ENCODE measurements at regions not wholly inside any gene's neighbourhood (a gene's known extent, or its start where the extent isn't known, plus 50 kb on each side); places are given as distances from the start of the nearest gene placed in this dataset.

GRCh38 chr12:59268295-59268809 lies 327.5 kb upstream of the SLC16A7 start:
- H4K8ac ChIP-seq (replicated peaks; ENCODE audit: insufficient read length, low read depth, low read length) = no peak overlapping the region
- no peak overlapping the region for H3K9ac ChIP-seq (ENCODE audit: extremely low read depth, insufficient read length, low read length)
- DNase-seq = no peak
- Mint-ChIP-seq H3K4me3 (no peak overlapping the region), H3K36me3 (ENCODE audit: insufficient read depth in 1 of 3, low read depth in 3 of 3) (peaks cover 0 to 16% (median 4%) of the 10 kb centered on the region in 3 experiments; a peak in 4 of 7 replicates), H3K4me1 (no peaks in the 10 kb centered on the region), H3K27ac (no peak overlapping the region), H3K27me3 (ENCODE audit: low read depth) (no peaks in the 10 kb centered on the region; the same call in none of the 2 replicates), H3K9me3 (peaks cover 4% of the 10 kb centered on the region in 2 experiments; a peak in 3 of 5 replicates)
- H3K4me1 ChIP-seq (ENCODE audit: insufficient read depth, low read length) = no peaks in the 10 kb centered on the region
- no peak overlapping the region for H2BK120ac ChIP-seq (ENCODE audit: low read depth, low read length, poor library complexity, severe bottlenecking)
- no peaks in the 10 kb centered on the region for H3K27me3 ChIP-seq (ENCODE audit: insufficient read depth, low read length)
- H3K23me2 ChIP-seq (ENCODE audit: insufficient read length, low read depth, low read length, poor library complexity, severe bottlenecking) = no peaks in the 10 kb centered on the region
- no peak overlapping the region for H2AK5ac ChIP-seq (ENCODE audit: insufficient read length, low read length)
- H3K4ac ChIP-seq (ENCODE audit: low read depth, low read length) = no peak overlapping the region
- no peak overlapping the region for H3T11ph ChIP-seq (ENCODE audit: low read length)
- no peaks in the 10 kb centered on the region for H3K9me3 ChIP-seq (ENCODE audit: control insufficient read depth, low read depth, low read length)
- H3K79me2 ChIP-seq (ENCODE audit: insufficient read depth, low read length) = no peaks in the 10 kb centered on the region
- no peaks in the 10 kb centered on the region for H3K79me1 ChIP-seq (ENCODE audit: insufficient read depth, low read depth, low read length, poor library complexity, severe bottlenecking)
- H3K4me2 ChIP-seq (ENCODE audit: insufficient read depth, insufficient read length, low read length) = no peak overlapping the region
- H2BK15ac ChIP-seq (ENCODE audit: low read depth, low read length) = no peak overlapping the region
- H3K23ac ChIP-seq (ENCODE audit: insufficient read length, low read depth, low read length) = no peak overlapping the region
- H2AFZ ChIP-seq (ENCODE audit: low read length) = no peak overlapping the region
- no CpG with 5 or more reads among the region's 2 CpGs for WGBS (ENCODE audit: extremely low coverage, insufficient read length, low lambda C conversion rate)
- H2BK5ac ChIP-seq (ENCODE audit: insufficient read length, low read length) = no peak overlapping the region
- H3K18ac ChIP-seq (ENCODE audit: insufficient read length, low read depth, low read length) = no peak overlapping the region
- H2BK20ac ChIP-seq (ENCODE audit: low read depth, low read length, poor library complexity, severe bottlenecking) = no peak overlapping the region
- TF ChIP-seq CTCF (conservative IDR thresholded peaks at IDR 0.05) = no peak
- no peaks in the 10 kb centered on the region for H4K20me1 ChIP-seq (ENCODE audit: control insufficient read depth, insufficient read depth, insufficient read length)
- no peak overlapping the region for H4K91ac ChIP-seq (ENCODE audit: insufficient read length, low read depth, low read length)
- H4K5ac ChIP-seq (ENCODE audit: insufficient read length, low read depth, low read length) = no peak overlapping the region
- no peak overlapping the region for H3K14ac ChIP-seq (ENCODE audit: insufficient read depth, low read length)
- H3K56ac ChIP-seq (ENCODE audit: insufficient read length, low read depth, low read length) = no peak overlapping the region
- H3K27ac ChIP-seq (ENCODE audit: insufficient read length, low read depth, low read length) = no peak overlapping the region
- H2BK12ac ChIP-seq (ENCODE audit: insufficient read length, low read depth, low read length) = no peak overlapping the region
